NCI-H2227 treated with DMSO at 0.1 percent for 48 hours (cell line): ENCODE measurements at regions not wholly inside any gene's neighbourhood (a gene's known extent, or its start where the extent isn't known, plus 50 kb on each side); places are given as distances from the start of the nearest gene placed in this dataset.
"Not testable (repeated sequence)": the region's sequence is repeated elsewhere in the genome, so short reads cannot be mapped to it uniquely, and the experiment has no call there.

Experiments
- DNase-seq: peaks from one replicate; lab custom pipeline; 2025; lab: John Stamatoyannopoulos, UW

- no peak for DNase-seq
Measured at GRCh38 chr5:90338712-90339372, 70.7 kb downstream of the CETN3 start.

GRCh38 chr5:90337449-90338052 is 72.0 kb downstream of the CETN3 start:
- DNase-seq: no peak

- DNase-seq: no peak
Measured at GRCh38 chr5:90336752-90337151, 72.8 kb downstream of the CETN3 start.

GRCh38 chr5:90334741-90335140 is 74.8 kb downstream of the CETN3 start:
- DNase-seq: no peak

DNA sequence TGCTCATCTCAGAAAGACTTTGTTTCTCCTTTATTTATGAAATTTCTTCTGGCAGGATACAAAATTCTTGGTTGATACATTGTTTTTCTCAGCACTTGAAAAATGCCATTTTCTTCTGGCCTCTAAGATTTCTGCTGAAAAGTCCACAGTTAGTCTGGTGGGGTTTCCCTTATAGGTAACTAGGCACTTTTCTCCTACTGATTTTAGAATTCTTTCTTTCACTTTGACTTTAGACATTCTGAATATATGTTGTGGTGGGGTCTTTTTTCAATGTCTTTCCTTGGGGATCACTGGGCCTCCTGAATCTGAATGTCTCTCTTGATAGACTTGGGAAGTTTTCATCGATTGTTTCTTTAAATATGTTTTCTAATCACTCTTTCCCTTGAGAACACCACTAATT is 79.6 kb downstream of the CETN3 start:
- DNase-seq: no peak

DNA sequence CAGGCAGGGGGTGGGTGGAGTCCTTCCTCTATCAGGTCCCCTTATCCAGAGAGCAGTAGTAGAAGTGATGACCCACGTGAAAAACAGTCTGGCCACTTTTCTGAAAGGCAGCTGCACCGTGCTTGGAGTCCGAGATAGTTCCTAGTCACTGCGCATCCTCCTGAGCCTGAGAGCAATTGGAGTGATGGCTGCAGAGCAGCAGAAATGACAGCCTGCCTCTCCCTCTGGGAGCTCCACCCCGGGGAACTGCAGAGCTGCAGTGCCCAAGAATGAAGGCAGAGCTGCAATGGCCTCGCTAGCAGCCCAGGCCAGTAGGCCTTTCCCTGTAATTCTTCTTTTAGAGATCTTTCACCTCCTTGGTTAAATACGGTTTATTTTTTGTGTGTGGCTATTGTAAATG is 82.6 kb downstream of the CETN3 start:
- DNase-seq: peak; percentile 72

GRCh38 chr5:90325093-90325492 is 84.5 kb downstream of the CETN3 start:
- DNase-seq: no peak

DNA sequence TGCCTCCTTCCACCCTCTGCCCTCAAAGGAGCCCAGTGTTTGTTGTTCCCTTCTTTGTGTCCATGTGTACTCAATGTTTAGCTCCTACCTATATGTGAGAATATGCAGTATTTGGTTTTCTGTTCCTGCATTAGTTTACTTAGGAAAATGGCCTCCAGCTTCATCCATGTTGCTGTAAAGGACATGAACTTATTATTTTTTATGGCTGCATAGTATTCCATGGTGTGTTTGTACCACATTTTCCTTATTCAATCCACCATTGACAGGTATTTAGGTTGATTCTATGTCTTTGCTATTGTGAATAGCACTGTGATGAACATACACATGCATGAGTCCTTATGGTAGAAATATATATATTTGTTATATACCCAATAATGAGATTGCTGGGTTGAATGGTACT is 89.2 kb downstream of the CETN3 start:
- DNase-seq: not testable (repeated sequence)

GRCh38 chr5:90312027-90312426 is 97.5 kb downstream of the CETN3 start:
- DNase-seq: no peak

DNA sequence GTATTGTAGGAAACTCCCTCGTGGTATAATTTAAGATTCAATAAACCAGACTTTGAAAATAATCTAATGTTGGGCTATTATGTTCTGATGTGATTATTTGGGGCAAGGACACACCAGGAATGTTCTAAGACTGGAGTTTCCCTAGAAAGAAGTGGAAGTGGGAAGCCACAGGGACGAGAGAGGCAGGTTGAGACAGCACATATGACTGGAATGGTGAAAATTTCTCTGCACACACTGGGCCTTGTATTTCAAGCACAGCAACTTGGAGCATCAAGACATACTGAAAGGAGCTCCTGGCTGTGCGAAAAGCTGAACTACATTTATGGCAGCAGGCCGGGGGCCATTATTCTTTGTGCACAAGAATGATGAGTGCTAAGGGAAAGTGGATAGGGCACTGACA is 98.2 kb downstream of the CETN3 start:
- DNase-seq: no peak

DNA sequence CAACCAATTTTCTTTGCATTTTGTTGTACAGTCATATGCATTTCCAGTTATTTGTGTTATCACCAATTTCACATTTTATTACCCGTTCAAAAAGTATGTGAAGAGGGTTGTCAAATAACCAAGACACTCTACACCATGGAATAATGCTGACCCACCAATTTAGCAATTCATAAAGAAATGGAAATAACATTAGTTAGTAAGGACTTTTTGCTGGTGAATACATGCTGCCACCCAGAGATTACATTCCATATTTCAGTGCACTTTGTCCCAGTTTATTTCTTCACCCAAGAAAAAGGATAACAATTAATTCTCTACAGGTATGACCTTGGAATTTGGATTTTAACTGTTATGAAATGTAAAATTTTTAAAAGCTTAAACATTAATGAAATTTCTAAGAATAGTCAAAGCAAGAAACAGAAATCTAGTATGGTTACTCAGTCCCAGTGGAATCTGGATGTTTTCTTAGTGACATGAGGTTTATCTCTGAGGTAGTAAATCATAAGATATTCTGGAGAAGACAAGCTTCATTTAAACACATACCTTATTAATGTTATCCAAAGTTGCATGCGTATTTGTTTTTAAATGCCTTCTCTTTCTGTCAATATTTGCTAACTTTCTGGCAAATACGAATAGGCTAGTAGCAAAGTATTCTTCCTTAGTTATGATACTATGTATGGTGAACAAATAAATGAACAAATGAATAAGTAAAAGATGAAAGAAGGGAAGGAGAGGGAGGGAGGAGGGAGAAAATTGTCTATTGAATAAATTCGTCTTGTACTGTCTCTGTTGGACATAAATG is 100.6 kb downstream of the CETN3 start:
- DNase-seq: no peak

GRCh38 chr5:90307782-90308181 is 101.8 kb downstream of the CETN3 start:
- no peak for DNase-seq

- DNase-seq: no peak
Measured at GRCh38 chr5:90307322-90307721, 102.2 kb downstream of the CETN3 start.

DNA sequence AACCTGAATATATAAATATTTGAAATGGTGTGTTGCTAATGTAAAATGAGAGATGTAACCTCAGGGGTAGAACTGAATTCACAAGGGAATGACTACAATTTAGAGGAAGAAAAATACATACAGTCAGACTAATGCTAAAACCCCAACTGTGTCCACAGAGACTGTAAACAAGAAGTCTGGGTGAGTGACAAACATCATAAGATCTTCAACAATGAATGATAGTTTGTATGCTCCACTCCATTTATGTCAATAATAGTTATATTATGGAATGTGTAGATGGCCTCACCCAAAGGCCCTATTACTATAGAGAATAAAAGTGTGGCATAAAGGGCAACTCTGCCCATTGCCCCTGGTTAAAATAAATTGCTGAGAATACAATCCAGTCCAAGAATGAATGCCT is 102.9 kb downstream of the CETN3 start:
- DNase-seq: no peak

- no peak for DNase-seq
Measured at GRCh38 chr5:90305041-90305720, 104.4 kb downstream of the CETN3 start.

- DNase-seq: no peak
Measured at GRCh38 chr5:90301248-90301647, 108.3 kb downstream of the CETN3 start.

- DNase-seq: no peak
Measured at GRCh38 chr5:90297045-90297764, 112.4 kb downstream of the CETN3 start.

DNA sequence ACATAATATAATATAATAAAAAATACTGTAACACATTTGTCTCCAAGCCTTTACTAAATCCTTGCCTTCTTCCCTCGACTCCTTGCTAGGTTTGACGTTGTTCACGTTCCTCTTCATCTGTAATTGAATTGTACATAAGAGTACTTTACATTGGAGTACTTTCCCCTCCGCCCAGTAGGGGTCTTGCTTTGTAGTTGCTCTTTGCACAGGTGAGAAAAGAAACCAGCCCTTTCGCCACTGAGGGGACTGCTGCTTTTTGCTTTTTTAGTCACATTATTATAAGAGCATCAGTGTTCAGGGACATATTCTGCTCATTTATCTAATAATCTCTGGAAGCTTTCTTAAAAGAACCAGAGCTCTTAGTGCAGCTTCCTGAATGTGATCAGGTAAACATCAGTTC is 115.0 kb downstream of the CETN3 start:
- DNase-seq: no peak

DNA sequence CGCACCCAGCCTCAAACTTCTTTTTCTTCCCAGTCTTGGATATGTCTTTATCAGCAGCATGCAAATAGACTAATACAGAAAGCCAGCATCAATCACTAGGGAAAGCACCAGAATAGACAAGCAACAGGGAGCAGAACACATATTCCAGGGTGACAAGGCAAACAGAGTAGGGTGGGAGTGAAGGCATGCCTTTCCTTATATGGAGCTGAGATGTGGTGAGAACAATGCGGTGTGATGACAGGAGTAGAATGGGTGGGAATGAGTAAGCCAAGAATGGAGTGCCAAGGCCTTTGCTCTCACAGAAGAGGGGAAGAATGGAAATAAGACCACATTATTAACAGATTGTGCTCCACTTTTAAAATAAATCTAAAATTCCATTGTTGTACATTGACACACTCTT is 115.6 kb downstream of the CETN3 start:
- no peak for DNase-seq

GRCh38 chr5:90290648-90291047 is 118.9 kb downstream of the CETN3 start:
- DNase-seq: no peak

DNA sequence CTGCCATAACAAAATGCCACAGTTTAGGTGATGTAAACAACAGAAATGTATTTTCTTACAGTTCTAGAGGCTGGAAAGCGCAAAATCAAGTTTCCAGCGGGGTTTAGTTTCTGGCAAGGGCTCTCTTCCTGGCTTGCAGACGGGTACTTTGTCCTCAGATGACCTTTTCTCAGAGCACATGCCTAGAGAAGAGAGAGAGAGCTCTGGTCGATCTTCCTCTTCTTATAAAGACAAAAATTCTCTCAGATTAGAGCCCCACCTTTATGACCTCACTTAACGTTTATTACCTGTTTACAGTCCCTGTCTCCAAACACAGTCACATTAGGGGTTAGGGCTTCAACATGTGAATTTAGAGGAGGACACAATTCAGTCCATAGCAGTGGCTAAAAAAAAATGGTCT is 119.7 kb downstream of the CETN3 start:
- DNase-seq: peak; percentile 45

GRCh38 chr5:90287036-90287435 is 122.5 kb downstream of the CETN3 start:
- no peak for DNase-seq
